ENCODE measurements at regions not wholly inside any gene's neighbourhood (a gene's known extent, or its start where the extent isn't known, plus 50 kb on each side); places are given as distances from the start of the nearest gene placed in this dataset.

DNA sequence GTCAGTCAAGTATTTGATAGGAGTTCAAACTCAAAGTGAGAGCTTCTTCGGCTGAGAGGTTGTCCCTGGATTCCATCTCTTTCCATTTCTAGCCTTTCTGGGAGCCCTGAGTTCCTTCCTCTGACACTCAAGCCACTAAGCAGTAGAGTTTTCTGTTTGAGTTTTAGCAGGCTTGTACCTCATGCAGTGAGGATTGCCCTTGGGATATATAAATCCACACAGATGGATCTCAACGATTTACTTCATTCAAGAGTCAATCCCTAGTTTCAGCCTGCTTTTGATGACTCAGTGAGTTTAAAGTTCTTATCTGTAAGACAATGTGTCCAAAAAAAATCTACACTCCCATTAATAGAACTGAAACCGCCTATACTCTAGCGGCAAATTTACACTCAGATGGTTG lies 2240.9 kb upstream of the WWC1 start:
- BruUV-seq (replicated peaks) = no TSS peak
- no peaks in the 10 kb centered on the region for H3K79me2 ChIP-seq (ENCODE audit: control insufficient read depth, insufficient read depth, low read length)
- H2AFZ ChIP-seq (ENCODE audit: low read depth, low read length) = no peak overlapping the region
- H4K20me1 ChIP-seq (replicated peaks; ENCODE audit: control insufficient read depth, extremely low read depth, insufficient read depth, low read length) = no peaks in the 10 kb centered on the region
- no peak for DNase-seq (ENCODE audit: low read depth, low spot score)
- intact Hi-C loops (cut with micrococcal nuclease) = no loop called here
- no peak overlapping the region for H3K4me2 ChIP-seq (ENCODE audit: insufficient read depth, low read length)
- H3K27ac ChIP-seq (ENCODE audit: insufficient read depth, low read depth, low read length) = no peak overlapping the region
- dilution Hi-C loops (cut with MboI; ENCODE audit: extremely low pct_ligation_motif_present, low sequenced_read_pairs) = no loop called here
- no peak for FAIRE-seq
- H3K9me1 ChIP-seq (replicated peaks; ENCODE audit: control insufficient read depth, extremely low read depth, insufficient read depth, low read length) = no peaks in the 10 kb centered on the region
- no peaks in the 10 kb centered on the region for H3K36me3 ChIP-seq (ENCODE audit: control insufficient read depth in 2 of 2, extremely low read depth in 1 of 2, insufficient read depth in 2 of 2, low read length in 2 of 2)
- TF ChIP-seq, protein P1, sequence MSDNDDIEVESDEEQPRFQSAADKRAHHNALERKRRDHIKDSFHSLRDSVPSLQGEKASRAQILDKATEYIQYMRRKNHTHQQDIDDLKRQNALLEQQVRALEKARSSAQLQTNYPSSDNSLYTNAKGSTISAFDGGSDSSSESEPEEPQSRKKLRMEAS (IDR thresholded peaks at IDR 0.05; ENCODE audit: insufficient read depth, insufficient read length) = no peak
- TF ChIP-seq JUN (IDR thresholded peaks at IDR 0.05; ENCODE audit: borderline replicate concordance, insufficient read depth, insufficient read length, low read depth) (no peak), POLR2A (IDR thresholded peaks at IDR 0.05; ENCODE audit: low read depth, low read length) (no peak), FOS (IDR thresholded peaks at IDR 0.05; ENCODE audit: borderline replicate concordance, insufficient read depth, low read length) (no peak), GATA2 (IDR thresholded peaks at IDR 0.05; ENCODE audit: insufficient read depth, insufficient read length, low read depth, low read length) (no peak), POLR2AphosphoS5 (IDR thresholded peaks at IDR 0.05; ENCODE audit: insufficient read depth, low read depth, low read length) (no peak)
- TF ChIP-seq, protein P2, sequence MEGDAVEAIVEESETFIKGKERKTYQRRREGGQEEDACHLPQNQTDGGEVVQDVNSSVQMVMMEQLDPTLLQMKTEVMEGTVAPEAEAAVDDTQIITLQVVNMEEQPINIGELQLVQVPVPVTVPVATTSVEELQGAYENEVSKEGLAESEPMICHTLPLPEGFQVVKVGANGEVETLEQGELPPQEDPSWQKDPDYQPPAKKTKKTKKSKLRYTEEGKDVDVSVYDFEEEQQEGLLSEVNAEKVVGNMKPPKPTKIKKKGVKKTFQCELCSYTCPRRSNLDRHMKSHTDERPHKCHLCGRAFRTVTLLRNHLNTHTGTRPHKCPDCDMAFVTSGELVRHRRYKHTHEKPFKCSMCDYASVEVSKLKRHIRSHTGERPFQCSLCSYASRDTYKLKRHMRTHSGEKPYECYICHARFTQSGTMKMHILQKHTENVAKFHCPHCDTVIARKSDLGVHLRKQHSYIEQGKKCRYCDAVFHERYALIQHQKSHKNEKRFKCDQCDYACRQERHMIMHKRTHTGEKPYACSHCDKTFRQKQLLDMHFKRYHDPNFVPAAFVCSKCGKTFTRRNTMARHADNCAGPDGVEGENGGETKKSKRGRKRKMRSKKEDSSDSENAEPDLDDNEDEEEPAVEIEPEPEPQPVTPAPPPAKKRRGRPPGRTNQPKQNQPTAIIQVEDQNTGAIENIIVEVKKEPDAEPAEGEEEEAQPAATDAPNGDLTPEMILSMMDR (IDR thresholded peaks at IDR 0.05; ENCODE audit: extremely low read depth in 1 of 2, insufficient read depth in 1 of 2, low read depth in 1 of 2, low read length in 2 of 2) = no peak
- no peak overlapping the region for H3K9ac ChIP-seq (replicated peaks; ENCODE audit: extremely low read depth, insufficient read depth, low read length)
- H3K27me3 ChIP-seq (ENCODE audit: control insufficient read depth in 2 of 2, insufficient read depth in 2 of 2, low read length in 2 of 2) = no peaks in the 10 kb centered on the region
- H3K4me3 ChIP-seq (replicated peaks in 1 of 3; ENCODE audit: insufficient read depth in 1 of 3, low read depth in 1 of 3, low read length in 3 of 3) = no peak overlapping the region
- ChIA-PET CTCF (no interaction called here), POLR2A (no interaction called here)
- peaks cover 4% of the 10 kb centered on the region for H3K9me3 ChIP-seq (replicated peaks; ENCODE audit: control insufficient read depth, insufficient read depth, low read length)
- no peaks in the 10 kb centered on the region for H3K4me1 ChIP-seq (ENCODE audit: control insufficient read depth, extremely low read depth, insufficient read depth, low read length)

Measured in endothelial cell of umbilical vein (primary cell).